ENCODE measurements at regions not wholly inside any gene's neighbourhood (a gene's known extent, or its start where the extent isn't known, plus 50 kb on each side); places are given as distances from the start of the nearest gene placed in this dataset.

DNA sequence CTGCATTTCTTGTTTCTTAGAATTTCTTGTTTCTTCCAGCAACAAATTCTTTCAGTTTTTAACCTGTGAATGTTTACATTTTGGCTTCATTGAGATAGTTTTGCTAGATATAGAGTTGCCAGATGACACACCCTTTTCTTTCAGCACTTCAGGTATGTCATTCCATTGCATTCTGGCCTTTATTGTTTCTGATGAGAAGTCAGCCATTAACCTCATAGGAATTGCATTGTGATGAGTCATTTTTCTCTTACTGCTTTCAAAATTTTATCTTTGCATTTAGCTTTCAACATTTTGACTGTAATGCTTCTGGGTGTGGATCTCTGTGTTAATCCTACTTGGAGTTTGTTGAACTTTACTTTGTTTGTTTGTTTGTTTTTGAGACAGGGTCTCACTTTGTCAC lies 440.3 kb upstream of the HS3ST5 start:
- TF ChIP-seq CCAR2 (optimal IDR thresholded peaks at IDR 0.05; ENCODE audit: low read depth, low read length), result no peak
- no peak for TF ChIP-seq CHD2 (IDR thresholded peaks at IDR 0.05; ENCODE audit: low read depth, low read length)
- TF ChIP-seq, protein P1, sequence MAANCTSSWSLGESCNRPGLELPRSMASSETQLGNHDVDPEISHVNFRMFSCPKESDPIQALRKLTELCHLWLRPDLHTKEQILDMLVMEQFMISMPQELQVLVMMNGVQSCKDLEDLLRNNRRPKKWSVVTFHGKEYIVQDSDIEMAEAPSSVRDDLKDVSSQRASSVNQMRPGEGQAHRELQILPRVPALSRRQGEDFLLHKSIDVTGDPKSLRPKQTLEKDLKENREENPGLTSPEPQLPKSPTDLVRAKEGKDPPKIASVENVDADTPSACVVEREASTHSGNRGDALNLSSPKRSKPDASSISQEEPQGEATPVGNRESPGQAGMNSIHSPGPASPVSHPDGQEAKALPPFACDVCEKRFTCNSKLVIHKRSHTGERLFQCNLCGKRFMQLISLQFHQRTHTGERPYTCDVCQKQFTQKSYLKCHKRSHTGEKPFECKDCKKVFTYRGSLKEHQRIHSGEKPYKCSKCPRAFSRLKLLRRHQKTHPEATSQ (CRISPR knock-in tag; IDR thresholded peaks at IDR 0.05; ENCODE audit: borderline replicate concordance), result no peak
- TF ChIP-seq, protein P2, sequence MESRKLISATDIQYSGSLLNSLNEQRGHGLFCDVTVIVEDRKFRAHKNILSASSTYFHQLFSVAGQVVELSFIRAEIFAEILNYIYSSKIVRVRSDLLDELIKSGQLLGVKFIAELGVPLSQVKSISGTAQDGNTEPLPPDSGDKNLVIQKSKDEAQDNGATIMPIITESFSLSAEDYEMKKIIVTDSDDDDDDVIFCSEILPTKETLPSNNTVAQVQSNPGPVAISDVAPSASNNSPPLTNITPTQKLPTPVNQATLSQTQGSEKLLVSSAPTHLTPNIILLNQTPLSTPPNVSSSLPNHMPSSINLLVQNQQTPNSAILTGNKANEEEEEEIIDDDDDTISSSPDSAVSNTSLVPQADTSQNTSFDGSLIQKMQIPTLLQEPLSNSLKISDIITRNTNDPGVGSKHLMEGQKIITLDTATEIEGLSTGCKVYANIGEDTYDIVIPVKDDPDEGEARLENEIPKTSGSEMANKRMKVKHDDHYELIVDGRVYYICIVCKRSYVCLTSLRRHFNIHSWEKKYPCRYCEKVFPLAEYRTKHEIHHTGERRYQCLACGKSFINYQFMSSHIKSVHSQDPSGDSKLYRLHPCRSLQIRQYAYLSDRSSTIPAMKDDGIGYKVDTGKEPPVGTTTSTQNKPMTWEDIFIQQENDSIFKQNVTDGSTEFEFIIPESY (CRISPR knock-in tag; IDR thresholded peaks at IDR 0.05), result no peak
- no peak for TF ChIP-seq BRD4 (CRISPR knock-in tag; IDR thresholded peaks at IDR 0.05)
- TF ChIP-seq DR1 (CRISPR knock-in tag; IDR thresholded peaks at IDR 0.05), result no peak
- TF ChIP-seq, protein P3, sequence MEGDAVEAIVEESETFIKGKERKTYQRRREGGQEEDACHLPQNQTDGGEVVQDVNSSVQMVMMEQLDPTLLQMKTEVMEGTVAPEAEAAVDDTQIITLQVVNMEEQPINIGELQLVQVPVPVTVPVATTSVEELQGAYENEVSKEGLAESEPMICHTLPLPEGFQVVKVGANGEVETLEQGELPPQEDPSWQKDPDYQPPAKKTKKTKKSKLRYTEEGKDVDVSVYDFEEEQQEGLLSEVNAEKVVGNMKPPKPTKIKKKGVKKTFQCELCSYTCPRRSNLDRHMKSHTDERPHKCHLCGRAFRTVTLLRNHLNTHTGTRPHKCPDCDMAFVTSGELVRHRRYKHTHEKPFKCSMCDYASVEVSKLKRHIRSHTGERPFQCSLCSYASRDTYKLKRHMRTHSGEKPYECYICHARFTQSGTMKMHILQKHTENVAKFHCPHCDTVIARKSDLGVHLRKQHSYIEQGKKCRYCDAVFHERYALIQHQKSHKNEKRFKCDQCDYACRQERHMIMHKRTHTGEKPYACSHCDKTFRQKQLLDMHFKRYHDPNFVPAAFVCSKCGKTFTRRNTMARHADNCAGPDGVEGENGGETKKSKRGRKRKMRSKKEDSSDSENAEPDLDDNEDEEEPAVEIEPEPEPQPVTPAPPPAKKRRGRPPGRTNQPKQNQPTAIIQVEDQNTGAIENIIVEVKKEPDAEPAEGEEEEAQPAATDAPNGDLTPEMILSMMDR (CRISPR knock-in tag; IDR thresholded peaks at IDR 0.05), result no peak
- no peak for TF ChIP-seq TMF1 (CRISPR knock-in tag; IDR thresholded peaks at IDR 0.05; ENCODE audit: low read depth)
- no peak for TF ChIP-seq POLR2A (IDR thresholded peaks at IDR 0.05; ENCODE audit: insufficient read depth in 1 of 2, low read depth in 2 of 2, low read length in 2 of 2)
- TF ChIP-seq NR2F2 (IDR thresholded peaks at IDR 0.05; ENCODE audit: borderline replicate concordance, low read depth), result no peak
- no peak for TF ChIP-seq ZNF775 (CRISPR knock-in tag; IDR thresholded peaks at IDR 0.05; ENCODE audit: borderline replicate concordance)
- TF ChIP-seq, protein P4, sequence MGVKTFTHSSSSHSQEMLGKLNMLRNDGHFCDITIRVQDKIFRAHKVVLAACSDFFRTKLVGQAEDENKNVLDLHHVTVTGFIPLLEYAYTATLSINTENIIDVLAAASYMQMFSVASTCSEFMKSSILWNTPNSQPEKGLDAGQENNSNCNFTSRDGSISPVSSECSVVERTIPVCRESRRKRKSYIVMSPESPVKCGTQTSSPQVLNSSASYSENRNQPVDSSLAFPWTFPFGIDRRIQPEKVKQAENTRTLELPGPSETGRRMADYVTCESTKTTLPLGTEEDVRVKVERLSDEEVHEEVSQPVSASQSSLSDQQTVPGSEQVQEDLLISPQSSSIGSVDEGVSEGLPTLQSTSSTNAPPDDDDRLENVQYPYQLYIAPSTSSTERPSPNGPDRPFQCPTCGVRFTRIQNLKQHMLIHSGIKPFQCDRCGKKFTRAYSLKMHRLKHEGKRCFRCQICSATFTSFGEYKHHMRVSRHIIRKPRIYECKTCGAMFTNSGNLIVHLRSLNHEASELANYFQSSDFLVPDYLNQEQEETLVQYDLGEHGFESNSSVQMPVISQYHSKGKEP (CRISPR knock-in tag; IDR thresholded peaks at IDR 0.05), result no peak

All from HepG2 (cell line).